ENCODE measurements at regions not wholly inside any gene's neighbourhood (a gene's known extent, or its start where the extent isn't known, plus 50 kb on each side); places are given as distances from the start of the nearest gene placed in this dataset.

DNA sequence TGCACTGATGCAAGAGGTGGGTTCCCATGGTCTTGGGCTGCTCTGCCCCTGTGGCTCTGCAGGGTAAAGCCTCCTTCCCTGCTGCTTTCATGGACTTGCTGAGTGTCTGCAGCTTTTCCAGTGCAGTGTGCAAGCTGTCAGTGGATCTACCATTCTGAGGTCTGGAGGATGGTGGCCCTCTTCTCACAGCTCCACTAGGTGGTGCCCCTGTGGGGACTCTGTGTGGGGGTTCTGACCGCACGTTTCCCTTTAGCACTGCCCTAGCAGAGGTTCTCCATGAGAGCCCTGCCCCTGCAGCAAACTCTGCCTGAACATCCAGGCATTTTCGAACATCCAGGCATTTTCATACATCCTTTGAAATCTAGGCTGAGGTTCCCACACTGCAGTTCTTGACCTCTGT is 329.8 kb upstream of the NAALADL2 start:
- DNase-seq = no peak
- no peak overlapping the region for H3K27ac ChIP-seq
- H3K4me3 ChIP-seq = no peak overlapping the region
- H3K9me3 ChIP-seq = no peaks in the 10 kb centered on the region
- in situ Hi-C loops (cut with MboI; ENCODE audit: low pct_ligation_motif_present in 1 of 4, low pct_unique_long_range_greater_than_20kb in 1 of 4, low sequenced_read_pairs in 3 of 4) = no loop called here
- WGBS, 2 donors (ENCODE audit: low coverage in 1 of 2) = 92% methylated on average over 3 of the region's 3 CpGs; no CpG with 5 or more reads in 1 of the 2 donors
- H3K27me3 ChIP-seq = no peaks in the 10 kb centered on the region
- no peaks in the 10 kb centered on the region for H3K36me3 ChIP-seq
- TF ChIP-seq EP300 (IDR thresholded peaks at IDR 0.05; ENCODE audit: low read depth) (no peak), POLR2AphosphoS5 (IDR thresholded peaks at IDR 0.05) (no peak), POLR2A (IDR thresholded peaks at IDR 0.05) (no peak)
- TF ChIP-seq, protein P1, sequence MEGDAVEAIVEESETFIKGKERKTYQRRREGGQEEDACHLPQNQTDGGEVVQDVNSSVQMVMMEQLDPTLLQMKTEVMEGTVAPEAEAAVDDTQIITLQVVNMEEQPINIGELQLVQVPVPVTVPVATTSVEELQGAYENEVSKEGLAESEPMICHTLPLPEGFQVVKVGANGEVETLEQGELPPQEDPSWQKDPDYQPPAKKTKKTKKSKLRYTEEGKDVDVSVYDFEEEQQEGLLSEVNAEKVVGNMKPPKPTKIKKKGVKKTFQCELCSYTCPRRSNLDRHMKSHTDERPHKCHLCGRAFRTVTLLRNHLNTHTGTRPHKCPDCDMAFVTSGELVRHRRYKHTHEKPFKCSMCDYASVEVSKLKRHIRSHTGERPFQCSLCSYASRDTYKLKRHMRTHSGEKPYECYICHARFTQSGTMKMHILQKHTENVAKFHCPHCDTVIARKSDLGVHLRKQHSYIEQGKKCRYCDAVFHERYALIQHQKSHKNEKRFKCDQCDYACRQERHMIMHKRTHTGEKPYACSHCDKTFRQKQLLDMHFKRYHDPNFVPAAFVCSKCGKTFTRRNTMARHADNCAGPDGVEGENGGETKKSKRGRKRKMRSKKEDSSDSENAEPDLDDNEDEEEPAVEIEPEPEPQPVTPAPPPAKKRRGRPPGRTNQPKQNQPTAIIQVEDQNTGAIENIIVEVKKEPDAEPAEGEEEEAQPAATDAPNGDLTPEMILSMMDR (IDR thresholded peaks at IDR 0.05) = no peak
- intact Hi-C loops (cut with DNase I; ENCODE audit: low total_unique reads) = no loop called here
- no peaks in the 10 kb centered on the region for H3K4me1 ChIP-seq

DNA sequence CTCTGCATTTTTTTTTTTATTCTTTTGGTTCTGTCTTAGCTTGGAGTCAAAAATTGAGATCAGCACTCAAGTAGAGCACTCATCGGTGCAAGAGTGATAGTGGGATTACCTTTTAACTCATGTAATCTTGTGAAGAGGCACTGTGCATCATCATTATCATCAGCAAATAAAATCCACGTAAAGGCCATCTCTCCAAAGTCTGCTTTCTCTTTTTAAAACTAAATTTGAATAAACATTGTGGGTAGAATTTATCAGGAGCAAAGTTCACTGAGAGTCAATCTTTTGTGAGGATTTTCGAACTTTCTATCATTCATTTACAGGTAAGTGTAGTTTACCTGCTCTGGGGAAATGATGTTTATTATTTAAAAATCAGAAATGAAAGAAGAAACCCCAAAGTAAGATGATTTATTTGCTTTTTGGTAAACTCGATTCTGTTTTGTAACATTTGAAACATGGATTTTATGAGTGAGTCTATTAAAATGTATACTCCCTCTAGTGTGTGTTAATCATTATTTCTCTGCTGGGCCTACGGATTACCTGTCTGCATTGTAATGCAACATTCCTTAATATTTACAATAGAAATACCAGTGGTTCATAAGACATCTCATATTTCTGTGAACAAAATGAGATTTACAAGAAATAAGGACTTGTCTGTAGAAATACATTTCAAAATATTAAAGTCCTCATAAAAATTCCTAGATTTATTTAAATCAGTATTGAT is 327.7 kb upstream of the NAALADL2 start:
- no peak for DNase-seq
- WGBS, 2 donors (ENCODE audit: low coverage in 1 of 2) = 54 to 60% methylated on average over 4 to 5 of the region's 5 CpGs
- Histone ChIP-seq H3K27ac (no peak overlapping the region), H3K4me3 (no peak overlapping the region), H3K36me3 (no peaks in the 10 kb centered on the region), H3K9me3 (no peaks in the 10 kb centered on the region), H3K27me3 (no peaks in the 10 kb centered on the region), H3K4me1 (no peaks in the 10 kb centered on the region)
- intact Hi-C loops (cut with DNase I; ENCODE audit: low total_unique reads) = loop anchor here (5.0 kb wide), 1 partner anchor 716 kb away; no protein-coding TSS in a partner anchor
- in situ Hi-C loops (cut with MboI; ENCODE audit: low pct_ligation_motif_present in 1 of 4, low pct_unique_long_range_greater_than_20kb in 1 of 4, low sequenced_read_pairs in 3 of 4) = no loop called here
- TF ChIP-seq POLR2AphosphoS5 (IDR thresholded peaks at IDR 0.05) (no peak), POLR2A (IDR thresholded peaks at IDR 0.05) (no peak), EP300 (IDR thresholded peaks at IDR 0.05; ENCODE audit: low read depth) (no peak)
- TF ChIP-seq, protein P1 (IDR thresholded peaks at IDR 0.05) = no peak

DNA sequence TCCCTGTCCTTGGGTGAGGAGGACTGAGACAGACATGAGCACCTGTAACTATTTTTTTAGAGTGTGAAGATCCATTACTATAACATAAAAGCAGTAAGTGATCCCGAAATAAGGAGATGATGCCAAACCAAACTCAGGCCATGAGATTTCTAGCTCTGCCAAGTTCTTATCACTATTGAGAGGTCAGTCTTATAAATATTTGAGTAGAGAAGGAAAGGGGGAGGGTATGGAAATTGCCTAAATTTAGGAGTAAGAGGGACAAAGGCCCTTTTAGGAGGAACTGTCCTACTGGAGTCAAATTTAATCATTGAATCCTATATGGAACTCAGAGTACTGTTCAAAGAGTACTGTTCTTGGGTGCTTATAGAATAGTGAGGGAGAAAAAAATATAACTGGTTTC is 326.9 kb upstream of the NAALADL2 start:
- Histone ChIP-seq H3K4me1 (no peaks in the 10 kb centered on the region), H3K27me3 (no peaks in the 10 kb centered on the region), H3K36me3 (no peaks in the 10 kb centered on the region), H3K27ac (no peak overlapping the region), H3K9me3 (no peaks in the 10 kb centered on the region), H3K4me3 (no peak overlapping the region)
- no peak for DNase-seq
- 63 to 81% methylated on average over 1 of the region's 1 CpG for WGBS, 2 donors (ENCODE audit: low coverage in 1 of 2)
- intact Hi-C loops (cut with DNase I; ENCODE audit: low total_unique reads) = loop anchor here (5.0 kb wide), 1 partner anchor 715 kb away; no protein-coding TSS in a partner anchor
- TF ChIP-seq, protein P1 (IDR thresholded peaks at IDR 0.05) = no peak
- TF ChIP-seq EP300 (IDR thresholded peaks at IDR 0.05; ENCODE audit: low read depth) (no peak), POLR2AphosphoS5 (IDR thresholded peaks at IDR 0.05) (no peak), POLR2A (IDR thresholded peaks at IDR 0.05) (no peak)
- in situ Hi-C loops (cut with MboI; ENCODE audit: low pct_ligation_motif_present in 1 of 4, low pct_unique_long_range_greater_than_20kb in 1 of 4, low sequenced_read_pairs in 3 of 4) = no loop called here

DNA sequence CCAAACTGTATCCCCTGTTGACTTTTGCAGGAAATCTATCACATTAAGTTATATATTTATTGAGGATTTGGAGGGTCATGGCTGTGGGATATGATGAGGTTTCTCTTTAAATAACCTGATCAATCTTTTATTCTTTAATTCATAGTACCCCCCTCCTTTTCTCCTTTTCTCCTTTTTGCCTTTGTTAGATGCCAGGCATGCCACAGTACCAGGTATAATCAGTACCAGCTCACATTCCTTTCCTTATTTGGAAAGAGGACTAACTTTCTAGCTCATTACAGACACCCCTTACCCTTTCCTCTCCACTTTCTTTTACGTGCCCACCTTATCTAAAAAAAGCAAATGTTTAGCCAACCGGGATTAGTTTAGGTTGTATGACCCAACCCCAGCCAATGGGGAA is 326.4 kb upstream of the NAALADL2 start:
- 79 to 100% methylated on average over 1 to 2 of the region's 2 CpGs for WGBS, 2 donors (ENCODE audit: low coverage in 1 of 2)
- H3K27me3 ChIP-seq = no peaks in the 10 kb centered on the region
- H3K4me3 ChIP-seq = no peak overlapping the region
- TF ChIP-seq, protein P1 (IDR thresholded peaks at IDR 0.05) = no peak
- no peak for TF ChIP-seq POLR2AphosphoS5 (IDR thresholded peaks at IDR 0.05)
- TF ChIP-seq POLR2A (IDR thresholded peaks at IDR 0.05) = no peak
- TF ChIP-seq EP300 (IDR thresholded peaks at IDR 0.05; ENCODE audit: low read depth) = no peak
- in situ Hi-C loops (cut with MboI; ENCODE audit: low pct_ligation_motif_present in 1 of 4, low pct_unique_long_range_greater_than_20kb in 1 of 4, low sequenced_read_pairs in 3 of 4) = no loop called here
- no peak for DNase-seq
- H3K9me3 ChIP-seq = no peaks in the 10 kb centered on the region
- H3K27ac ChIP-seq = no peak overlapping the region
- no peaks in the 10 kb centered on the region for H3K36me3 ChIP-seq
- intact Hi-C loops (cut with DNase I; ENCODE audit: low total_unique reads) = loop anchor here (5.0 kb wide), 1 partner anchor 715 kb away; no protein-coding TSS in a partner anchor
- H3K4me1 ChIP-seq = no peaks in the 10 kb centered on the region

Measured in transverse colon (tissue), 4 donors.